Osteocyte (in vitro differentiated cells): ENCODE measurements at regions not wholly inside any gene's neighbourhood (a gene's known extent, or its start where the extent isn't known, plus 50 kb on each side); places are given as distances from the start of the nearest gene placed in this dataset.
"Not testable (repeated sequence)": the region's sequence is repeated elsewhere in the genome, so short reads cannot be mapped to it uniquely, and the experiment has no call there.

Source experiments
- DNase-seq: peaks from one replicate; pipeline ENCODE4 v3.0.0; 2021; ENCODE audit warnings: mixed read lengths; ENCODE audit not compliant: unreplicated experiment; ENCODE audit errors: extremely low spot score
- H3K27ac Mint-ChIP-seq: one replicate; pipeline ENCODE4 v1.8.0; 2021; ENCODE audit warnings: mild to moderate bottlenecking, mixed read lengths; ENCODE audit not compliant: unreplicated experiment
- H3K27me3 Mint-ChIP-seq: one replicate; pipeline ENCODE4 v1.8.0; 2021; ENCODE audit warnings: mixed read lengths; ENCODE audit not compliant: unreplicated experiment
- H3K36me3 Mint-ChIP-seq: one replicate; pipeline ENCODE4 v1.8.0; 2021; ENCODE audit warnings: mixed read lengths; ENCODE audit not compliant: unreplicated experiment
- H3K4me1 Mint-ChIP-seq: one replicate; pipeline ENCODE4 v1.8.0; 2021; ENCODE audit warnings: mixed read lengths; ENCODE audit not compliant: unreplicated experiment
- H3K4me3 Mint-ChIP-seq: one replicate; pipeline ENCODE4 v1.8.0; 2021; ENCODE audit warnings: mild to moderate bottlenecking, moderate library complexity, mixed read lengths; ENCODE audit not compliant: unreplicated experiment
- H3K9me3 Mint-ChIP-seq: one replicate; pipeline ENCODE4 v1.8.0; 2021; ENCODE audit warnings: mixed read lengths; ENCODE audit not compliant: unreplicated experiment
- CTCF ChIP-seq: fragments of 200-600 bp; sonication (generic); IDR thresholded peaks from 2 replicates; pipeline ENCODE4 v1.5.0; 2021; ENCODE audit warnings: antibody characterized with exemption, mild to moderate bottlenecking, moderate library complexity

- H3K27ac Mint-ChIP-seq: no peak overlapping the region
- no peak for DNase-seq
- no peaks in the 10 kb centered on the region for H3K36me3 Mint-ChIP-seq
- TF ChIP-seq CTCF: no peak
- H3K4me1 Mint-ChIP-seq: no peaks in the 10 kb centered on the region
- no peak overlapping the region for H3K4me3 Mint-ChIP-seq
- peaks cover 20% of the 10 kb centered on the region for H3K27me3 Mint-ChIP-seq
- no peaks in the 10 kb centered on the region for H3K9me3 Mint-ChIP-seq
Observed at GRCh38 chr2:95695613-95696012, 103.8 kb downstream of the TRIM43 start.

DNA sequence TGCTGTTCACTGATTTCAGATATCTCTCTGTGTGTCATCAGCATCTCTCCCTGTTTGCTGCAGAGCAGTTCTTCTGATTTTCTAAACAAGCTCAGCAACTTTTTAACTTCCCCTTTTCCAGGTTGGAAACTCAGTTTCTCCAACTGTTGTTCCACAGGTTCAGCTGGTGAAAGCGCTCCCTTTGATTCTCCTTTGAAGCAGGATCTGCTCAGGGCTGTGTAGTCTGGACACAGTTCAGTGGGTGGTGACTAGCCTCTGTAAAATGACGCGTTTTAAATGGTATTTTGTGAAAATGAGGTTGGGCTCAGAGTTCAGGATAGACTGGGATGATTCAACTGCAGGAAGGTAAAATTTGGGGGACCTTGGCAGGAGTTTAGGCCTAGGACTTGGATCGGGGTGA lies 106.3 kb downstream of the TRIM43 start:
- Mint-ChIP-seq H3K36me3 (no peaks in the 10 kb centered on the region), H3K27ac (no peak overlapping the region), H3K4me1 (no peaks in the 10 kb centered on the region), H3K4me3 (no peak overlapping the region), H3K9me3 (no peaks in the 10 kb centered on the region), H3K27me3 (peaks cover 31% of the 10 kb centered on the region)
- no peak for DNase-seq
- TF ChIP-seq CTCF: no peak

- not testable (repeated sequence) for H3K9me3 Mint-ChIP-seq, H3K36me3 Mint-ChIP-seq, H3K27ac Mint-ChIP-seq, H3K4me3 Mint-ChIP-seq, DNase-seq, H3K4me1 Mint-ChIP-seq
- peaks cover 36% of the 10 kb centered on the region for H3K27me3 Mint-ChIP-seq
Observed at GRCh38 chr2:95699201-95700184, 107.7 kb downstream of the TRIM43 start.

- DNase-seq: no peak
- H3K36me3 Mint-ChIP-seq: no peaks in the 10 kb centered on the region
- peaks cover 33% of the 10 kb centered on the region for H3K27me3 Mint-ChIP-seq
- no peaks in the 10 kb centered on the region for H3K9me3 Mint-ChIP-seq
- H3K27ac Mint-ChIP-seq: no peak overlapping the region
- no peak for TF ChIP-seq CTCF
- H3K4me1 Mint-ChIP-seq: no peaks in the 10 kb centered on the region
- no peak overlapping the region for H3K4me3 Mint-ChIP-seq
Observed at GRCh38 chr2:95700519-95700918, 108.7 kb downstream of the TRIM43 start.

- Mint-ChIP-seq H3K27ac (no peak overlapping the region), H3K27me3 (peaks cover 27% of the 10 kb centered on the region), H3K4me3 (no peak overlapping the region), H3K9me3 (no peaks in the 10 kb centered on the region), H3K36me3 (no peaks in the 10 kb centered on the region), H3K4me1 (no peaks in the 10 kb centered on the region)
- TF ChIP-seq CTCF: no peak
- no peak for DNase-seq
Observed at GRCh38 chr2:95702471-95702870, 110.7 kb downstream of the TRIM43 start.

DNA sequence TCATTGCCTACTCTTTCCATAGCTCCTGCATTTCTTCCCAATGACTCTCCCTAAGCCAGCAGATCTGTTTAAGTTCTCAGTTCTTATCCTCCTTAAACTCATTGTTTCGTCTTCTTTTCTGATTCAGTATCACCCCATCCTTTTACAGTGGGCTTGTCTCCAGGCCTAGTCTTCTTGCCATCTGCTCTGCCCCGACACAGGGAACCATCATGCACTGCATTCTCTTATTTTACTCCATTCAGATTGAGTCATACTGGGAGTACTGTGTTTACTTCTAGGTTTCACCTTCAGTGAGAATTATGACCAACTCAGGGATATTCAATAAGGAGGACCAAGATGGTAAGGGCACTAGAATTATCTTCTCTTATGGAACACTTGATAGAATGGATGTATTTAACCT lies 115.4 kb downstream of the TRIM43 start:
- not testable (repeated sequence) for DNase-seq, H3K27me3 Mint-ChIP-seq, H3K27ac Mint-ChIP-seq, H3K9me3 Mint-ChIP-seq, H3K4me3 Mint-ChIP-seq, H3K36me3 Mint-ChIP-seq, H3K4me1 Mint-ChIP-seq
